K562 (cell line): ENCODE measurements at regions not wholly inside any gene's neighbourhood (a gene's known extent, or its start where the extent isn't known, plus 50 kb on each side); places are given as distances from the start of the nearest gene placed in this dataset.

Source experiments
- ATAC-seq: fragments of 200-7000 bp; cut with Tn5 transposase; 3 replicates; pipeline ENCODE4 v1.9.1; 2020; ENCODE audit warnings: moderate library complexity
- BruUV-seq: library from RNA; stranded (reverse); fragments of 400-500 nt; replicated peaks from 2 replicates; lab custom pipeline; 2021; lab: Mats Ljungman, UMichigan
- CTCF ChIA-PET: fragments of 300-600 bp; formaldehyde crosslinking; extraction: SDS; loops from one replicate; lab custom pipeline; 2021; ENCODE audit warnings: low intra/inter-chr PET ratio; lab: Yijun Ruan, JAX
- POLR2A ChIA-PET: fragments of 300-600, 350-650 bp; sonication (Branson Sonifier 250); formaldehyde crosslinking; extraction: SDS; loops from one replicate; lab custom pipeline; 2021; ENCODE audit warnings: antibody characterized with exemption, inconsistent platforms; lab: Yijun Ruan, JAX
- DNase-seq, 4 experiments: peaks; one replicate each; pipeline versions ENCODE4 v3.0.0 to v3.0.0-alpha.2; 2011 to 2018; ENCODE audit warnings: low spot score in 3 of 4, mixed read lengths in 3 of 4; ENCODE audit errors: extremely low read depth in 1 of 4
- FAIRE-seq: peaks from 2 replicates; lab custom pipeline; 2011; peaks lifted over from hg19 to GRCh38; lab: Jason Lieb, UNC
- H2AFZ ChIP-seq: 2 replicates; pipeline ENCODE4 v1.6.0; 2011; ENCODE audit warnings: low read depth, low read length, control low read depth, inconsistent platforms
- H3K27ac ChIP-seq: fragments of 200-600 bp; 3 replicates; pipeline ENCODE4 v1.8.0; 2011; ENCODE audit warnings: low read depth, mild to moderate bottlenecking, control low read depth, inconsistent platforms, low read length, moderate library complexity, mixed read lengths; ENCODE audit errors: extremely low read depth
- H3K27me3 ChIP-seq, 2 experiments: fragments of 300-600 bp in 1 of 2; 2 replicates in 1 of 2; 3 replicates in 1 of 2; pipeline versions ENCODE4 v1.6.0 to v1.8.0; 2011; ENCODE audit warnings: inconsistent platforms in 2 of 2, low read length in 2 of 2, mild to moderate bottlenecking in 1 of 2, mixed read lengths in 1 of 2, moderate library complexity in 1 of 2; ENCODE audit not compliant: control insufficient read depth in 2 of 2, insufficient read depth in 2 of 2
- H3K36me3 ChIP-seq: fragments of 300-600 bp; 3 replicates; pipeline ENCODE4 v1.8.0; 2011; ENCODE audit warnings: mild to moderate bottlenecking, low read length, inconsistent platforms; ENCODE audit not compliant: control insufficient read depth, insufficient read depth
- H3K4me1 ChIP-seq, 2 experiments: fragments of 200-600 bp in 1 of 2; replicated peaks in 1 of 2; 2 replicates in 1 of 2; 3 replicates in 1 of 2; pipeline versions ENCODE4 v1.5.1 to v1.8.0; 2011; ENCODE audit warnings: inconsistent platforms in 2 of 2, low read length in 2 of 2, mild to moderate bottlenecking in 1 of 2, mixed read lengths in 1 of 2, moderate library complexity in 1 of 2; ENCODE audit not compliant: control insufficient read depth in 2 of 2, insufficient read depth in 2 of 2
- H3K4me2 ChIP-seq: 2 replicates; pipeline ENCODE4 v1.6.1; 2011; ENCODE audit warnings: low read length, control low read depth, inconsistent platforms, mixed read lengths; ENCODE audit not compliant: insufficient read depth
- H3K4me3 ChIP-seq: fragments of 200-600 bp; sonication (generic), shearing (Covaris generic); 2 replicates; pipeline ENCODE4 v1.5.1; 2016; ENCODE audit warnings: control low read depth, inconsistent platforms
- H3K79me2 ChIP-seq: fragments of 200-600 bp; 3 replicates; pipeline ENCODE4 v1.8.0; 2011; ENCODE audit warnings: low read length, inconsistent platforms; ENCODE audit not compliant: control insufficient read depth, insufficient read depth
- H3K9ac ChIP-seq, 2 experiments: 2 replicates each; pipeline versions ENCODE4 v1.6.0 to v1.6.1; 2011; ENCODE audit warnings: low read depth in 2 of 2, low read length in 2 of 2, control low read depth in 1 of 2, inconsistent platforms in 1 of 2, mild to moderate bottlenecking in 1 of 2, mixed read lengths in 1 of 2; ENCODE audit not compliant: insufficient read depth in 1 of 2
- H3K9me1 ChIP-seq: one replicate; pipeline ENCODE4 v1.6.0; 2011; ENCODE audit warnings: inconsistent platforms, mild to moderate bottlenecking, low read length, moderate library complexity; ENCODE audit not compliant: control insufficient read depth, insufficient read depth
- H3K9me3 ChIP-seq: replicated peaks from 2 replicates; pipeline ENCODE4 v1.5.1; 2011; ENCODE audit warnings: low read depth, low read length, inconsistent platforms; ENCODE audit not compliant: control insufficient read depth, insufficient read depth
- H4K20me1 ChIP-seq: replicated peaks from 2 replicates; pipeline ENCODE4 v1.6.1; 2011; ENCODE audit warnings: low read length, inconsistent platforms, mixed read lengths; ENCODE audit not compliant: control insufficient read depth, insufficient read depth
- DPF2 ChIP-seq: fragments of 450-650 bp; IDR thresholded peaks from 2 replicates; pipeline ENCODE4 v1.6.1; 2016
- ETS2 ChIP-seq: IDR thresholded peaks from 2 replicates; pipeline ENCODE4 v1.6.1; 2016; ENCODE audit warnings: borderline replicate concordance, missing genetic modification characterization, mild to moderate bottlenecking, moderate library complexity, missing compliant biosample characterization; ENCODE audit not compliant: poor library complexity, severe bottlenecking
- LARP7 ChIP-seq: fragments of 450-650 bp; IDR thresholded peaks from 2 replicates; pipeline ENCODE4 v1.6.1; 2016
- MYNN ChIP-seq, 2 experiments: sonication (generic); formaldehyde crosslinking in 1 of 2; IDR thresholded peaks; 2 replicates each; pipeline versions ENCODE4 v1.5.0 to v1.6.1; 2016 to 2020; ENCODE audit warnings: antibody characterized with exemption in 1 of 2, missing genetic modification reagents in 1 of 2
- PATZ1 ChIP-seq: fragments of 250-450 bp; sonication (Bioruptor Pico); IDR thresholded peaks from 2 replicates; pipeline ENCODE4 v1.5.0; 2020; ENCODE audit warnings: mild to moderate bottlenecking, borderline replicate concordance
- SMC3 ChIP-seq: conservative IDR thresholded peaks from 2 replicates; pipeline ENCODE4 v1.6.1; 2011; ENCODE audit warnings: low read depth, low read length, improper control_type of control experiment; ENCODE audit not compliant: insufficient read depth
- ZNF318 ChIP-seq, 2 experiments: fragments of 450-650 bp; IDR thresholded peaks; 2 replicates each; pipeline ENCODE4 v1.6.1; 2016; ENCODE audit warnings: mild to moderate bottlenecking in 2 of 2, borderline replicate concordance in 1 of 2, low read depth in 1 of 2, moderate library complexity in 1 of 2
- ZNF449 ChIP-seq: fragments of 250-450 bp; sonication (Bioruptor Pico); IDR thresholded peaks from 2 replicates; pipeline ENCODE4 v1.8.0; 2022; ENCODE audit warnings: moderate library complexity, mild to moderate bottlenecking, inconsistent platforms
- WGBS: fragments of 100-300 bp; shearing (Covaris generic); methylation state at CpG from one replicate; pipeline ENCODE4 v1.1.6; 2016; ENCODE audit warnings: low coverage, mixed read lengths; ENCODE audit not compliant: insufficient coverage; ENCODE audit errors: missing lambda C conversion rate; 5-methylcytosine and 5-hydroxymethylcytosine counted together
- in situ Hi-C: fragments of 300-500 bp; cut with MboI; formaldehyde crosslinking; loops from 4 replicates; pipeline ENCODE4 v1.15.0; 2018; ENCODE audit warnings: inconsistent platforms, mixed read lengths
- intact Hi-C: fragments of 100-400 bp; cut with micrococcal nuclease; formaldehyde crosslinking; loops from 2 replicates; pipeline ENCODE4 v1.14.2; 2022

- no peak for TF ChIP-seq ZNF318 (IDR thresholded peaks at IDR 0.05; ENCODE audit: borderline replicate concordance in 1 of 2, low read depth in 1 of 2)
- TF ChIP-seq, all 486 proteins: peak for 0
Observed at GRCh38 chr10:93150289-93150688, 76.6 kb downstream of the CYP26A1 start (continued).

- Histone ChIP-seq H3K9ac (no peak overlapping the region), H3K4me3 (no peak overlapping the region), H3K27me3 (peaks cover 0 to 3% of the 10 kb centered on the region in 2 experiments; a peak in 1 of 5 replicates), H3K9me3 (no peaks in the 10 kb centered on the region), H3K4me1 (no peaks in the 10 kb centered on the region), H3K79me2 (no peaks in the 10 kb centered on the region), H3K27ac (no peak overlapping the region), H3K36me3 (no peaks in the 10 kb centered on the region), H2AFZ (no peak overlapping the region), H4K20me1 (no peaks in the 10 kb centered on the region), H3K9me1 (no peaks in the 10 kb centered on the region), H3K4me2 (no peak overlapping the region)
- ATAC-seq (no peak), DNase-seq (no peak), FAIRE-seq (no peak)
- BruUV-seq = no TSS peak
- intact Hi-C loops = no loop called here
- WGBS = 0% methylated on average over 8 of the region's 8 CpGs
- POLR2A ChIA-PET = no interaction called here
- CTCF ChIA-PET = no interaction called here
- in situ Hi-C loops = no loop called here
- no peak for TF ChIP-seq MYNN (IDR thresholded peaks at IDR 0.05)
- TF ChIP-seq MYNN (CRISPR knock-in tag; IDR thresholded peaks at IDR 0.05) = no peak
- no peak for TF ChIP-seq PATZ1
- no peak for TF ChIP-seq LARP7
- no peak for TF ChIP-seq ZNF449 (CRISPR knock-in tag)
- no peak for TF ChIP-seq ETS2
- no peak for TF ChIP-seq DPF2
- TF ChIP-seq SMC3 = no peak
Observed at GRCh38 chr10:93150990-93151547, 77.4 kb downstream of the CYP26A1 start.
